GM23248 (cell line): ENCODE measurements at regions not wholly inside any gene's neighbourhood (a gene's known extent, or its start where the extent isn't known, plus 50 kb on each side); places are given as distances from the start of the nearest gene placed in this dataset.

Experiments
- DNase-seq: peaks from one replicate; pipeline ENCODE4 v3.0.0-alpha.2; 2015
- H2AFZ ChIP-seq: fragments of 200-600 bp; sonication (generic); 2 replicates; pipeline ENCODE4 v1.6.1; 2016; ENCODE audit warnings: antibody characterized with exemption
- H3F3A ChIP-seq: fragments of 200-600 bp; sonication (generic); 2 replicates; pipeline ENCODE4 v1.6.1; 2016; ENCODE audit warnings: mild to moderate bottlenecking, antibody characterized with exemption, mixed run types; ENCODE audit not compliant: insufficient read depth
- H3K27ac ChIP-seq: fragments of 200-600 bp; sonication (generic); 2 replicates; pipeline ENCODE4 v1.5.1; 2016; ENCODE audit warnings: mild to moderate bottlenecking
- H3K27me3 ChIP-seq: fragments of 200-600 bp; sonication (generic); replicated peaks from 2 replicates; pipeline ENCODE4 v1.6.1; 2016; ENCODE audit warnings: mild to moderate bottlenecking; ENCODE audit not compliant: insufficient read depth
- H3K36me3 ChIP-seq: fragments of 200-600 bp; sonication (generic); 2 replicates; pipeline ENCODE4 v1.6.1; 2016; ENCODE audit warnings: low read depth, mild to moderate bottlenecking
- H3K4me1 ChIP-seq: fragments of 200-600 bp; sonication (generic); 2 replicates; pipeline ENCODE4 v1.6.1; 2016; ENCODE audit warnings: mild to moderate bottlenecking; ENCODE audit not compliant: insufficient read depth
- H3K4me2 ChIP-seq: fragments of 200-600 bp; sonication (generic); one replicate; pipeline ENCODE4 v1.6.1; 2016; ENCODE audit warnings: mild to moderate bottlenecking; ENCODE audit not compliant: unreplicated experiment
- H3K4me3 ChIP-seq: fragments of 200-600 bp; sonication (generic); 2 replicates; pipeline ENCODE4 v1.5.1; 2016; ENCODE audit warnings: mild to moderate bottlenecking
- H3K79me2 ChIP-seq: fragments of 200-600 bp; sonication (generic); 2 replicates; pipeline ENCODE4 v1.6.1; 2016; ENCODE audit warnings: mild to moderate bottlenecking; ENCODE audit not compliant: insufficient read depth
- H3K9ac ChIP-seq: fragments of 200-600 bp; sonication (generic); 2 replicates; pipeline ENCODE4 v1.6.1; 2016; ENCODE audit warnings: mild to moderate bottlenecking
- H3K9me2 ChIP-seq: fragments of 200-600 bp; sonication (generic); 2 replicates; pipeline ENCODE4 v1.6.1; 2016; ENCODE audit warnings: mixed run types, mild to moderate bottlenecking, moderate library complexity; ENCODE audit not compliant: insufficient read depth
- H3K9me3 ChIP-seq: fragments of 200-600 bp; sonication (generic); one replicate; pipeline ENCODE4 v1.6.1; 2017; ENCODE audit warnings: low read depth
- H4K20me1 ChIP-seq: fragments of 200-600 bp; sonication (generic); 2 replicates; pipeline ENCODE4 v1.6.0; 2016; ENCODE audit not compliant: insufficient read depth
- EZH2 ChIP-seq: fragments of 200-600 bp; sonication (generic); IDR thresholded peaks from 2 replicates; pipeline ENCODE4 v1.6.1; 2018; ENCODE audit warnings: antibody characterized with exemption, mild to moderate bottlenecking; ENCODE audit not compliant: insufficient read depth, poor library complexity, severe bottlenecking
- EZH2phosphoT487 ChIP-seq: fragments of 200-600 bp; sonication (generic); IDR thresholded peaks from 2 replicates; pipeline ENCODE4 v1.6.1; 2018; ENCODE audit warnings: antibody characterized with exemption, moderate library complexity, mild to moderate bottlenecking, low read depth; ENCODE audit not compliant: insufficient read depth
- WGBS, 2 experiments: methylation state at CpG; one replicate each; pipeline ENCODE4 v1.1.6; 2015 to 2017; ENCODE audit warnings: low lambda C conversion rate in 2 of 2, low coverage in 1 of 2; ENCODE audit errors: missing lambda C conversion rate in 2 of 2; 5-methylcytosine and 5-hydroxymethylcytosine counted together
- in situ Hi-C: fragments of 300-500 bp; cut with MboI; formaldehyde crosslinking; loops from 2 replicates; pipeline ENCODE4 v1.15.0; 2020

- H3K27ac ChIP-seq, result no peak overlapping the region
- TF ChIP-seq EZH2phosphoT487 (no peak), EZH2 (no peak)
- no peaks in the 10 kb centered on the region for H3F3A ChIP-seq
- WGBS, 2 experiments, result 0% methylated on average over 1 to 2 of the region's 2 CpGs
- H3K9ac ChIP-seq, result no peak overlapping the region
- no peak overlapping the region for H3K4me2 ChIP-seq
- H3K9me3 ChIP-seq, result no peaks in the 10 kb centered on the region
- H3K79me2 ChIP-seq, result no peaks in the 10 kb centered on the region
- H2AFZ ChIP-seq, result no peak overlapping the region
- H3K27me3 ChIP-seq, result no peaks in the 10 kb centered on the region
- H3K4me3 ChIP-seq, result no peak overlapping the region
- H4K20me1 ChIP-seq, result no peaks in the 10 kb centered on the region
- H3K4me1 ChIP-seq, result no peaks in the 10 kb centered on the region
- in situ Hi-C loops, result no loop called here
- no peaks in the 10 kb centered on the region for H3K9me2 ChIP-seq
- no peak for DNase-seq
- H3K36me3 ChIP-seq, result no peaks in the 10 kb centered on the region
Measured at GRCh38 chrY:19351616-19352015, 392.9 kb downstream of the KDM5D start.

GRCh38 chrY:19321701-19322100 lies 422.8 kb downstream of the KDM5D start:
- Histone ChIP-seq H4K20me1 (no peaks in the 10 kb centered on the region), H3K36me3 (no peaks in the 10 kb centered on the region), H3F3A (no peaks in the 10 kb centered on the region), H3K27ac (no peak overlapping the region), H3K4me3 (no peak overlapping the region), H3K4me2 (no peak overlapping the region), H3K9ac (no peak overlapping the region), H3K4me1 (no peaks in the 10 kb centered on the region), H3K9me2 (no peaks in the 10 kb centered on the region), H2AFZ (no peak overlapping the region), H3K79me2 (no peaks in the 10 kb centered on the region), H3K27me3 (no peaks in the 10 kb centered on the region), H3K9me3 (no peaks in the 10 kb centered on the region)
- TF ChIP-seq EZH2phosphoT487, result no peak
- no peak for TF ChIP-seq EZH2
- WGBS, 2 experiments, result 37 to 48% methylated on average over 3 of the region's 3 CpGs
- in situ Hi-C loops, result no loop called here
- no peak for DNase-seq

GRCh38 chrY:19319135-19319534 lies 425.4 kb downstream of the KDM5D start:
- Histone ChIP-seq H3K36me3 (no peaks in the 10 kb centered on the region), H4K20me1 (no peaks in the 10 kb centered on the region), H3K9me3 (no peaks in the 10 kb centered on the region), H3K9ac (no peak overlapping the region), H3K79me2 (no peaks in the 10 kb centered on the region), H2AFZ (no peak overlapping the region), H3K4me1 (no peaks in the 10 kb centered on the region), H3K4me2 (no peak overlapping the region), H3K27me3 (no peaks in the 10 kb centered on the region), H3K4me3 (no peak overlapping the region), H3K27ac (no peak overlapping the region), H3K9me2 (no peaks in the 10 kb centered on the region), H3F3A (no peaks in the 10 kb centered on the region)
- TF ChIP-seq EZH2, result no peak
- no peak for TF ChIP-seq EZH2phosphoT487
- DNase-seq, result no peak
- in situ Hi-C loops, result no loop called here
- WGBS, 2 experiments, result 10 to 16% methylated on average over 3 of the region's 3 CpGs

- Histone ChIP-seq H3K27me3 (no peaks in the 10 kb centered on the region), H4K20me1 (no peaks in the 10 kb centered on the region), H3K4me2 (no peak overlapping the region), H2AFZ (no peak overlapping the region), H3K9ac (no peak overlapping the region), H3K4me1 (no peaks in the 10 kb centered on the region), H3K36me3 (no peaks in the 10 kb centered on the region), H3K79me2 (no peaks in the 10 kb centered on the region), H3K4me3 (no peak overlapping the region), H3K27ac (no peak overlapping the region), H3K9me3 (no peaks in the 10 kb centered on the region), H3K9me2 (no peaks in the 10 kb centered on the region), H3F3A (no peaks in the 10 kb centered on the region)
- no peak for TF ChIP-seq EZH2phosphoT487
- no peak for TF ChIP-seq EZH2
- DNase-seq, result no peak
- in situ Hi-C loops, result no loop called here
- 15 to 17% methylated on average over 1 of the region's 1 CpG for WGBS, 2 experiments
Measured at GRCh38 chrY:19317271-19317987, 427.1 kb downstream of the KDM5D start.

GRCh38 chrY:19307627-19308026 lies 436.9 kb downstream of the KDM5D start:
- Histone ChIP-seq H3K9me2 (no peaks in the 10 kb centered on the region), H3K79me2 (no peaks in the 10 kb centered on the region), H3K9ac (no peak overlapping the region), H3F3A (no peaks in the 10 kb centered on the region), H3K4me2 (no peak overlapping the region), H4K20me1 (no peaks in the 10 kb centered on the region), H3K36me3 (no peaks in the 10 kb centered on the region), H3K9me3 (no peaks in the 10 kb centered on the region), H3K27me3 (no peaks in the 10 kb centered on the region), H3K27ac (no peak overlapping the region), H3K4me1 (no peaks in the 10 kb centered on the region), H2AFZ (no peak overlapping the region), H3K4me3 (no peak overlapping the region)
- TF ChIP-seq EZH2, result no peak
- TF ChIP-seq EZH2phosphoT487, result no peak
- DNase-seq, result no peak
- in situ Hi-C loops, result no loop called here
